Mammary epithelial cell (primary cell): ENCODE measurements at regions not wholly inside any gene's neighbourhood (a gene's known extent, or its start where the extent isn't known, plus 50 kb on each side); places are given as distances from the start of the nearest gene placed in this dataset.

Experiments
- EZH2 ChIP-seq: IDR thresholded peaks from 2 replicates; pipeline ENCODE4 v1.6.1; 2012; ENCODE audit warnings: low read length, inconsistent platforms, borderline replicate concordance
- TF ChIP-seq, protein P1 (sequence below), 2 donors: IDR thresholded peaks in 1 of 2; conservative IDR thresholded peaks in 1 of 2; 2 replicates each; pipeline ENCODE4 v1.5.1; 2011 to 2012; ENCODE audit warnings: inconsistent platforms in 2 of 2, low read length in 2 of 2, mild to moderate bottlenecking in 2 of 2, control low read depth in 1 of 2, low read depth in 1 of 2; ENCODE audit not compliant: insufficient read depth in 1 of 2; ENCODE audit errors: extremely low read depth in 1 of 2

DNA sequence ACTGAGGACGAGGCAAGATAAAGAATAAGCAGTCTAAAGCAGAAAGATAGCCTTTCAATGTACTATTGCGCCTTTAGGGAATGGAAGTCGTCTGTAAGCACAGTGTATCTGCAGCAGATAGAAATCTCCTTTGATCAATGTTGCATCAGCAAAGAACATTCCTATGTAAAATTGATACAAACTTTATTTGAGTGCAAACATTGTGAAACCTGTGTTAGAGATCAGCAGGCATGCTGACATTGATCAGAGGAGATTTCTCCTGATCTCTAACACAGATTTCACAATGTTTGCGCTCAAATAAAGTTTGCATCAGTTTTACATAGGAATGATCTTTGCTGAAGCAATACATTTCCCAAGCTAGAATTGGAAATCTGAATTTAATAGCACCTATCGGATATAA is 1446.8 kb downstream of the MRPL39 start:
- TF ChIP-seq, protein P1, sequence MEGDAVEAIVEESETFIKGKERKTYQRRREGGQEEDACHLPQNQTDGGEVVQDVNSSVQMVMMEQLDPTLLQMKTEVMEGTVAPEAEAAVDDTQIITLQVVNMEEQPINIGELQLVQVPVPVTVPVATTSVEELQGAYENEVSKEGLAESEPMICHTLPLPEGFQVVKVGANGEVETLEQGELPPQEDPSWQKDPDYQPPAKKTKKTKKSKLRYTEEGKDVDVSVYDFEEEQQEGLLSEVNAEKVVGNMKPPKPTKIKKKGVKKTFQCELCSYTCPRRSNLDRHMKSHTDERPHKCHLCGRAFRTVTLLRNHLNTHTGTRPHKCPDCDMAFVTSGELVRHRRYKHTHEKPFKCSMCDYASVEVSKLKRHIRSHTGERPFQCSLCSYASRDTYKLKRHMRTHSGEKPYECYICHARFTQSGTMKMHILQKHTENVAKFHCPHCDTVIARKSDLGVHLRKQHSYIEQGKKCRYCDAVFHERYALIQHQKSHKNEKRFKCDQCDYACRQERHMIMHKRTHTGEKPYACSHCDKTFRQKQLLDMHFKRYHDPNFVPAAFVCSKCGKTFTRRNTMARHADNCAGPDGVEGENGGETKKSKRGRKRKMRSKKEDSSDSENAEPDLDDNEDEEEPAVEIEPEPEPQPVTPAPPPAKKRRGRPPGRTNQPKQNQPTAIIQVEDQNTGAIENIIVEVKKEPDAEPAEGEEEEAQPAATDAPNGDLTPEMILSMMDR (conservative IDR thresholded peaks at IDR 0.05 in 1 of 2, IDR thresholded peaks at IDR 0.05 in 1 of 2; ENCODE audit: extremely low read depth in 1 of 2, insufficient read depth in 1 of 2, low read depth in 1 of 2, low read length in 2 of 2), result no peak
- no peak for TF ChIP-seq EZH2
